ENCODE measurements at regions not wholly inside any gene's neighbourhood (a gene's known extent, or its start where the extent isn't known, plus 50 kb on each side); places are given as distances from the start of the nearest gene placed in this dataset.

DNA sequence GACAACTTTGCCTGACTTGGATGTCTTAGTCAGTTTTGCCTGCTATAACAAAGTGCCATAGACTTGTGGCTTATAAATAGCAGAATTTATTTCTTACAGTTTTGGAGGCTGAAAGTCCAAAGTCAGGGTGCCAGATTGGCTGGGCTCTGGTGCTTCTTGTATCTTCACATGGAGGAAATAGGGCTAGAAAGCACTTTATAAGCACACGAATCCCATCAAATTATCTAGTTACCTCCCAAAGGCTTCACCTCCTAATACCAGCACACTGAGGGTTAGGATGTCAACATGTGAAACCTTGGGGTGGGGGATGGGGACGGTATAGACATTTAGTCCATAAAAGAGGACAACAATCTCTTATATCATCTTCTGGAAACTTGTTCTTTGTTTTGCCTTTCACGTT is 116.8 kb downstream of the SQOR start:
- TF ChIP-seq, protein P1, sequence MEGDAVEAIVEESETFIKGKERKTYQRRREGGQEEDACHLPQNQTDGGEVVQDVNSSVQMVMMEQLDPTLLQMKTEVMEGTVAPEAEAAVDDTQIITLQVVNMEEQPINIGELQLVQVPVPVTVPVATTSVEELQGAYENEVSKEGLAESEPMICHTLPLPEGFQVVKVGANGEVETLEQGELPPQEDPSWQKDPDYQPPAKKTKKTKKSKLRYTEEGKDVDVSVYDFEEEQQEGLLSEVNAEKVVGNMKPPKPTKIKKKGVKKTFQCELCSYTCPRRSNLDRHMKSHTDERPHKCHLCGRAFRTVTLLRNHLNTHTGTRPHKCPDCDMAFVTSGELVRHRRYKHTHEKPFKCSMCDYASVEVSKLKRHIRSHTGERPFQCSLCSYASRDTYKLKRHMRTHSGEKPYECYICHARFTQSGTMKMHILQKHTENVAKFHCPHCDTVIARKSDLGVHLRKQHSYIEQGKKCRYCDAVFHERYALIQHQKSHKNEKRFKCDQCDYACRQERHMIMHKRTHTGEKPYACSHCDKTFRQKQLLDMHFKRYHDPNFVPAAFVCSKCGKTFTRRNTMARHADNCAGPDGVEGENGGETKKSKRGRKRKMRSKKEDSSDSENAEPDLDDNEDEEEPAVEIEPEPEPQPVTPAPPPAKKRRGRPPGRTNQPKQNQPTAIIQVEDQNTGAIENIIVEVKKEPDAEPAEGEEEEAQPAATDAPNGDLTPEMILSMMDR (conservative IDR thresholded peaks at IDR 0.05; ENCODE audit: low read length) = no peak
- no peak for TF ChIP-seq EZH2phosphoT487 (IDR thresholded peaks at IDR 0.05; ENCODE audit: borderline replicate concordance, low read depth, low read length)

All from OCI-LY7 (cell line).